ENCODE measurements at regions not wholly inside any gene's neighbourhood (a gene's known extent, or its start where the extent isn't known, plus 50 kb on each side); places are given as distances from the start of the nearest gene placed in this dataset.

GRCh38 chr18:76679945-76680344 lies 142.4 kb upstream of the ZNF236 start:
- no peak for DNase-seq

DNA sequence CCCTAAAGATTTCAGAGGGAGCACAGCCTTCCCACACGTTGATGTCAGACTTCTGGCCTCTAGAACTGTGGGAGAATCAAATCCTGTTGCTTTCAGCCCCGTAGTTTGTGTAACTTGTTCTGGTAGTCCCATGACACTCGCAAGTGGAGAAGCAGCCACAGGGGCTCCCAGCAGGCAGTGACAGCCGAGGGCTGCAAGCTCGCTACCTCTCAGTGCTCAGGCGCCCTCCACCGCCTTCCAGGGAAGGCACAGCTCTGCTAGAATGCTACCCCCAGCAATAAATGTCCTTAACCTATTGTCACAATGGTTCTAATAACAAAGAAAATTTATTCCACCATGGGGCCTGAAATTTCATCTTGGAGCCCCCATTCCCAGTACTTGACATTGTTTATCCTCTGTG lies 143.1 kb upstream of the ZNF236 start:
- no peak for DNase-seq

- DNase-seq, result no peak
Observed at GRCh38 chr18:76678248-76678647, 144.1 kb upstream of the ZNF236 start.

DNA sequence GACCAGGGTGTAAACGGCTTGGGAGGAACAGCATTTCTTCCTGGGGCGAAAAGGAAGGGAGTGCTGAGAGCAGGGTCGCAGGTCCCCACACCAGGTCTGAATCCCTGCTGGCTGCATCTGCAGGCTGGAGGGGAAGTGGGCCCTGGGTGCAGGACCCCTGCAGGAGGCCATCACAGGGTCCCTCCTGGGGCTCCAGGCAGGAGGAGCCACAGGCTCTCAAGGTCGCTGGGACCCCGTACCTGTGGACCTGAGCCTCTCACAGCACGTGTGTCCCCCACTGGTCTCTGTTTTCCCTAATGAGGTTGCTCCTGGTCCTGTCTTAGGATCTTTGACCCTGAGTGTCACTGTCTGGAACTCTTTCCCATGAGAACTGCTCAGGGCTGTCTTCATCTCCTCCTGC lies 147.8 kb upstream of the ZNF236 start:
- no peak for DNase-seq

DNA sequence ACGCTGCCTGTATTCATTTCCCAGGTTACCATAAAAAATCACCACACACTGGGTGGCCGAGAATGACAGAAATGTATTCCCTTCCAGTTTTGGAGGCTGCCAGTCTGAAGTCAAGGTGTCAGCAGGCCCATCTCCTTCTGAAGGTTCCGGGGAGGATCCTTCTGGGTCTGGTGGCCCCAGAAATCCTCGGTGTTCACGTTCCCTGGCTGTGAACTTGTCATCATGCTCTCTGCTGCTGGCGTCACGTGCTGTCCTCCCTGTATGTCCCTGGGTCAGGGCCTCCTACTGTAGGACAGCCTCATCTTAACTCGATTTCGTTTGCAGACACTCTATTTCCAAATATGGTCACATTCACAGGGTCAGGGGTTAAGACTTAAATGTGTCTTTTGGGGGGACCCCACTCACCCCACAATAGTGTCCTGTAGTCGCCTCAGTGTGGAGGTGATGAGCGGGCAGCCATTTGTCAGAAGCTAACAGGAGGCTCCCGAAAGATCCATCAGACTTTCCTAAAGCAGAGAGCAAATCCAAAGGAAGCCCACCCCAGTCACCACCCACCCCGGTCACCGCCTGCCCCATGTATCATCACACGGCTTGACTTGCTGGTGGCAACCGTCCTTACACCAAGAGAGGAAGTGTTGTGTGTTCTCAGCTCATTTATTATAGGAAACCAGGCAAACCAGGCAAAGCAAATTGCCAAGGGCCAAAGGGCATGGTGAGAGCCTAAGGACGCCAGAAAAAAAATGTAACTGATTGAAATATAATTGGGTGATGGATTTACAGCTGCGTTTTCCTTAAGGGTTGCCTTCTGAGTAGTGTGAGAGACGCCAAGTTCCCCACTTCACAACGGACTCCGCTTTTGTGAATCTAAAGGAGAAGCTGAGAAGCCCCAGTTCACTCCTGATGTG lies 148.8 kb upstream of the ZNF236 start:
- no peak for DNase-seq

DNA sequence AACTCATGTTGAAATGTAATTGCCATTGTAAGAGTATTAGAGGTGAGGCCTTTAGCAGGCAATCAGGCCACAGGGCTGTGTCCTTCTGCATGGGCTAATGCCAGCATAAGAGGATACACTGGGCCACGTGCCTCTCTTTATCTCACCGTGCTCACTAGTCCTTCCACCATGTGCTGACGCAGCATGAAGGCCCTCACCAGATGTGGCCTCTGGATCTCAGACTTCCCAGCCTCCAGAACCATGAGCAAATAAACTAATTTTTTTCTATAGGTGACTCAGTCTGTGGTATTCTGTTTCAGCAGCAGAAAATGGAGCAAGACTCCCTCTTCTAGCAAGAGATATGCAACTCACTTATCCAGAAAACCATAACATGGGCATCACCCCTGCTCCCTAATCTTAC lies 149.7 kb upstream of the ZNF236 start:
- DNase-seq, result no peak

DNA sequence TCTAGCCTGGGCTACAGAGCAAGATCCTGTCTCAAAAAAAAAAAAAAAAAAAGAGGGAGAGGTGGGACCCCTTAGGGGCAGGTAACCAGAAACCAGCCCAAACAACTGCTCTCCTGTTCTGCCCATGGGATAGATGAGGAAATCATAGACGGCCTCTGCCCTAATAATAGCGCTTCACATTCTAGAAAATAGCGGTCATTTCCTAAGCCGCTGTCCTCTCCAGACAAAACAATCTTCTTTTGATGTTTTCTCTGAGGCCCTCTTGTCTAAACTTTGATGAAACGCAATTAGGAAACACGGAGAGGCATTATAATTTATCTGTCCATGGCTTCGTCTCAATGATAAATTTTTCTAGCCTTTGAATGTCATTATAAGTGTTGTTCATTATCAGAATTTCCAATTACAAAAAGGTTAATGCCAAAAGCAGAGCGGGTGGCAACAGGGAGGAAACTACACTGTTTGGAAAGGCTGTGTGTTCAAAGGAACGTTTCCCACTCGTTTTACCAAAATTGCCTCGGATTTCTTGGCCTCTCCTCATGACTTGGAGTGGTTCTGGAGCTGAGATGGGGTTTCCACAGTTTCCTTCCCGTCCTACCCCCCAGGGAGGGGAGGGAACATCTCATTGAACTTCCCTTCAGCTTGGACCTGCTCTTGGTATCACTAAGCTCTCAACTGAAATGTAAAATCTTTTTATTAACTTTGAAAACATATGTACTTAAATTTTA lies 151.6 kb upstream of the ZNF236 start:
- DNase-seq, result no peak

GRCh38 chr18:76668546-76668945 lies 153.8 kb upstream of the ZNF236 start:
- no peak for DNase-seq

DNA sequence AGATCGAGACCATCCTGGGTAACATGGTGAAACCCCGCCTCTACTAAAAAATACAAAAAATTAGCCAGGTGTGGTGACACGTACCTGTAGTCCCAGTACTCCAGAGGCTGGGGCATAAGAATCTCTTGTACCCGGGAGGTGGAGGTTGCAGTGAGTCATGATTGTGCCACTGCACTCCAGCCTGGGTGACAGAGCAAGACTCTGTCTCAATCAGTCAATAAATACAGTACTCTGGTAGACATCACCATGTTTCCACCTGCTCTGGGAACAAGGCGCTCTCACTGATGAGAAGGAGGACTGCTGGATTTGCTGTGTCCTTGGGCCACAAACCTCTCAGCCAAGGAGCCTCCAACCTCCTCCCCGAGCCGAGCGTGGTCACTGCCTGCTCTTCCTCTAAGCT lies 154.2 kb upstream of the ZNF236 start:
- no peak for DNase-seq

DNA sequence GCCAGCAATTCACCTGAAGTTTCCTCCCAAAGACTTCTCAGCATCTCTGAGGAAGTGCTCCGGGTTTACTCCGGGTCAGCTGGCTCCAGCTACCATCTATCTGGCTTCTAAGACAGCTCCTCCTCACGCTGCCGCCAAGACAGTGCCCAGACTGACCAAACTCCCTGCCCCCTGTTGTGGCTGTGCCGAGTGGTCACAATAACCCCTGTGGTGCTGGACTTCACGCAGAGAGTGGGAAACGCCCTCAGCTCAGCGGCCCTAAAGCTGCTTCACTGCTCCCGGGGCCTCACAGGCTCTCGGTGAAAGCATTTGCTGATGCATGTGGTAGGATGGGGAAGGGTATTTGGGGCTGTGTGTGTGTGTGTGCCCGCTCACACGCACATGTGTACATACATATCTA lies 154.8 kb upstream of the ZNF236 start:
- DNase-seq, result no peak

DNA sequence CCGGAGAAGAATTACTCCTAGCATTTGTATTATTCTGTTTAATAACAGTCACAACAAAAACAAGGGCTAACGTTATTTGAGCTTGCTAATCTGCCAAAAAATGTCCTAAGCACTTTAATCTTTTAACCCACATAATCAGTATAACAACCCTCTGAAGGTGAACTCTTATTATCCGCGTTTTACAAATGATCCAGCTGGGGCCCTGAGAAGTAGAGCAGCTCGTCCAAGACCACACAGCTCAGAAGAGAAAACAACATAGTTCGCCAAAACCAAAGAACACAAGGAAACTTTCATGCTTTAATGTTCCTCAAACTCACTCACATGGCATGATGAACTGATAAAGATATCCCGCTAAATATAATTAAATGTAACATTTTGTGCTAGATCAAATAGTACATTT lies 159.7 kb upstream of the ZNF236 start:
- no peak for DNase-seq

GRCh38 chr18:76660571-76661192 lies 161.7 kb upstream of the ZNF236 start:
- no peak for DNase-seq

DNA sequence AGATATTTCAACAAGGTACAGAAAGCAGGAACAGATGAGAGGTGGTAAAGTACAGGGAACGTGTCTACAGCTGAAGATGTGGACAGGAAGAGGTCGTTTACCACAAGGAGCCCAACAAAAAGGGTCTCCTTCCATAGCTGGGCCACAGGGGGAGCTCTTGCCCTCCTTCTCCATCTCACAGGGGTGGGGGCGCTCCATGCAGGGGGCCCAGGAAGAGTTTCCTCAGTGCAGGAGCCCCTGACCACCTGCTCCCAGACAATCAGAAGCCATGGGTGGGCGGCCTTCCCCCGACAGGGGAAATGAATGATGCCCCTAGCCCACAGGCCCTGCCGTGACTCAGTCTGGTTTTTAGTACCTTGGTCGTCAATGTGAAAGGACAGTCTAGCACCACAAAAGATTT lies 163.6 kb upstream of the ZNF516 start:
- no peak for DNase-seq

GRCh38 chr18:76657911-76658470 lies 162.9 kb upstream of the ZNF516 start:
- no peak for DNase-seq

- no peak for DNase-seq
Observed at GRCh38 chr18:76656925-76657827, 162.1 kb upstream of the ZNF516 start.

- no peak for DNase-seq
Observed at GRCh38 chr18:76654577-76654976, 159.5 kb upstream of the ZNF516 start.

DNA sequence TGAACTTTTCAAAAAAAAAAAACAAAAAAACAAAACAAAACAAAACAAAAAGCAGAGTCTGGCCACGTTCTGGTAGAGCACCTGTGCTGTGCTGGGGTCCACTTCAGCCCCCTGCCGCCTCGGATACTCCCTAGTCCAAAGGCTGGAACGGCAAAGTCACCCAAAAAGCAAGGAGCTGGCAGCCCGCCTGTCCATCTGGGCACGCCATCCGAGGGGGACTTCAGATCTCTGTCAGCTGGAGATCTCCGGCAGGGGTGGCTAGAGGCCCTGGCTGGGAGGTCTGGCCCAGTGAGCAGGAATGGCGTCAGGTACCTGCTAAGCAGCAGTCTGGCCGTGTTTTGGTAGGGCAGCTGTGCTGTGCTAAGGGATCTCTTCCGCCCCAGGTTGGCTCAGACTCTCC lies 152.3 kb upstream of the ZNF516 start:
- DNase-seq, result no peak

DNA sequence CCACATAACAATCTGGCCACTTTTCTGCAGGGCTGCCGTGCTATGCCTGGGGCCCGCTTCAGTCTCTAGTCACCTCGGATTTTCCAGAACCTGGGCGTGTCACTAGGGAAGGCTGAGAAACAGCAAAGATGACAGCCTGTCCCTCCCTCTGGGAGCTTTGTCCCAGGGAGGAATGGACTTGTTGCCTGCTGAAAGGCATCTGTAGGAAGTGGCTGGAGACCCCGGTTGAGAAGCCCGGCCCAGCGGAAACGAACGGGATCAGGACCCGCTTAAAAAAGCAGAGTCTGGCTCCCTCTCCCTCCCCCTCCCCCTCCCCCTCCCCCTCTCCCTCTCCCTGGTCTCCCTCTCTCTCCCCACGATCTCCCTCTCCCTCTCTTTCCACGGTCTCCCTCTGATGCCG lies 149.5 kb upstream of the ZNF516 start:
- DNase-seq, result no peak

DNA sequence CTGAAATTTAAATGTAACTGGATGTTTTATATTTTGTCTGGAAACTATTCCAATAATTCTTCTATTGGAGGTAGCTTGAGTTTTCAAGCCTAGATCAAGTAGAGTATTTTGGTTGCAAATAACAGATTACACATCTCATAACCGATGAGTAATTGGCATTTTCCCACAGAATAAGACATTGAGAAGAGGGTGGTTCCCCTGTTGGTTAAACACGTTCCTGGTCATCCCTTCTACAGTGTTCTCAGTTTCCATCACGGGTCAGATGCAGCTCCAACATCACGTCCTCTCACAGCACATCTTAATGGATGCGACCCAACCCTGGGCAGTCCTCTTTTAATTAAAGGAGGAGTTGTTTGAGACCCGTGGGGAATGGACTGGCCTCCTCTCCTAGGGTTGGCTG lies 149.0 kb upstream of the ZNF516 start:
- DNase-seq, result no peak

DNA sequence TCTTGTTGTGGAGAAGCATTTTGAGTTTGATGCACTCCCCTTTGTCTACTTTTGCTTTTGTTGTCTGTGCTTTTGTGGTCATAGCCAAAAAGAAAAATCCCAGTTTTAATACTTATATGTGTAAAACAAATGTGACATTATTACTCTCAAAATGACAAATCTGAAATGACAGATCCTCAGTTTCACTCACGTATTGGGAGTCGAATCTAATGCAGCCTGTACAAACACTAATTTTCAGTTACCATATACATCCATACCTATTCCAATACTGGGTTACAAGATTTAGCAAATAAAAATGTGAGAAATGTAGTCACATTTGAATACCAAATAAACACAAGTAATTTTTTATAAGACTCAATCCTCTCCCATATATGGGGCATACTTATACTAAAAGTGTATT lies 148.2 kb upstream of the ZNF516 start:
- DNase-seq, result no peak

GRCh38 chr18:76640438-76640837 lies 145.4 kb upstream of the ZNF516 start:
- no peak for DNase-seq

DNA sequence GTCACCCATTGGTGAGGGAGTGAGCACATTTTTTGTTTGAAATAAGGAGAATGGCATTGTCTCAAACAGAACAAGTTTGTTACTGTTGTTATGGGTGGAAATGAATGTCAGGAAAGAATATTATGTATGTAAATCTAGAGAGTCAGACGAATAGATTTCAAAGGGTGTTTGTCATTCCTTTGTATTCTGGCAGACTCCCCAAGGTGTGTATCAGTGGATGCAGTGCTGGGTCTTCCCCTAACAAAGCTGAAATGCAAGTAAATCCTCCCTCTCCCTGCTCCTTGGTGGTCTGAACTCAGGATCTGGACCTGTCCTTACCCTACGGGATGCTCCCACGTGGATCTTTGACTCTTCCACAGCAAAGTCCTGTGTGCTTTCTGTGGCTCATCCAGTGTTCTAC lies 139.5 kb upstream of the ZNF516 start:
- DNase-seq, result no peak

Measured in activated CD4-positive, alpha-beta T cell treated with anti-CD3 and anti-CD28 coated beads, Interleukin-2, amount 50 U/mL, for 4 hours (primary cell).